ENCODE measurements at regions not wholly inside any gene's neighbourhood (a gene's known extent, or its start where the extent isn't known, plus 50 kb on each side); places are given as distances from the start of the nearest gene placed in this dataset.
"Not testable (repeated sequence)": the region's sequence is repeated elsewhere in the genome, so short reads cannot be mapped to it uniquely, and the experiment has no call there.

- no peaks in the 10 kb centered on the region for H3K4me1 ChIP-seq
- whole genome bisulfite sequencing, 2 donors = 73 to 79% methylated on average over 18 of the region's 18 CpGs
- no peak overlapping the region for H3K27ac ChIP-seq
- TF ChIP-seq, protein P1, sequence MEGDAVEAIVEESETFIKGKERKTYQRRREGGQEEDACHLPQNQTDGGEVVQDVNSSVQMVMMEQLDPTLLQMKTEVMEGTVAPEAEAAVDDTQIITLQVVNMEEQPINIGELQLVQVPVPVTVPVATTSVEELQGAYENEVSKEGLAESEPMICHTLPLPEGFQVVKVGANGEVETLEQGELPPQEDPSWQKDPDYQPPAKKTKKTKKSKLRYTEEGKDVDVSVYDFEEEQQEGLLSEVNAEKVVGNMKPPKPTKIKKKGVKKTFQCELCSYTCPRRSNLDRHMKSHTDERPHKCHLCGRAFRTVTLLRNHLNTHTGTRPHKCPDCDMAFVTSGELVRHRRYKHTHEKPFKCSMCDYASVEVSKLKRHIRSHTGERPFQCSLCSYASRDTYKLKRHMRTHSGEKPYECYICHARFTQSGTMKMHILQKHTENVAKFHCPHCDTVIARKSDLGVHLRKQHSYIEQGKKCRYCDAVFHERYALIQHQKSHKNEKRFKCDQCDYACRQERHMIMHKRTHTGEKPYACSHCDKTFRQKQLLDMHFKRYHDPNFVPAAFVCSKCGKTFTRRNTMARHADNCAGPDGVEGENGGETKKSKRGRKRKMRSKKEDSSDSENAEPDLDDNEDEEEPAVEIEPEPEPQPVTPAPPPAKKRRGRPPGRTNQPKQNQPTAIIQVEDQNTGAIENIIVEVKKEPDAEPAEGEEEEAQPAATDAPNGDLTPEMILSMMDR (IDR thresholded peaks at IDR 0.05) = no peak
- FAIRE-seq = no peak
- H3K36me3 ChIP-seq = no peaks in the 10 kb centered on the region
- no peaks in the 10 kb centered on the region for H3K9me3 ChIP-seq
- intact Hi-C loops (cut with DNase I) = no loop called here
- no peak overlapping the region for H3K4me3 ChIP-seq
- DNase-seq = no peak
- H3K27me3 ChIP-seq = no peaks in the 10 kb centered on the region
- ATAC-seq = no peak
Observed at GRCh38 chr3:194950906-194951628, 265.4 kb downstream of the FAM43A start.

GRCh38 chr3:194951629-194951920, 265.9 kb downstream of the FAM43A start:
- DNase-seq; FAIRE-seq; H3K27me3 ChIP-seq; H3K4me1 ChIP-seq; H3K27ac ChIP-seq; intact Hi-C loops (cut with DNase I); ATAC-seq; H3K36me3 ChIP-seq; H3K9me3 ChIP-seq; H3K4me3 ChIP-seq: not testable (repeated sequence)
- 79 to 82% methylated on average over 9 of the region's 9 CpGs for WGBS, 2 donors

DNA sequence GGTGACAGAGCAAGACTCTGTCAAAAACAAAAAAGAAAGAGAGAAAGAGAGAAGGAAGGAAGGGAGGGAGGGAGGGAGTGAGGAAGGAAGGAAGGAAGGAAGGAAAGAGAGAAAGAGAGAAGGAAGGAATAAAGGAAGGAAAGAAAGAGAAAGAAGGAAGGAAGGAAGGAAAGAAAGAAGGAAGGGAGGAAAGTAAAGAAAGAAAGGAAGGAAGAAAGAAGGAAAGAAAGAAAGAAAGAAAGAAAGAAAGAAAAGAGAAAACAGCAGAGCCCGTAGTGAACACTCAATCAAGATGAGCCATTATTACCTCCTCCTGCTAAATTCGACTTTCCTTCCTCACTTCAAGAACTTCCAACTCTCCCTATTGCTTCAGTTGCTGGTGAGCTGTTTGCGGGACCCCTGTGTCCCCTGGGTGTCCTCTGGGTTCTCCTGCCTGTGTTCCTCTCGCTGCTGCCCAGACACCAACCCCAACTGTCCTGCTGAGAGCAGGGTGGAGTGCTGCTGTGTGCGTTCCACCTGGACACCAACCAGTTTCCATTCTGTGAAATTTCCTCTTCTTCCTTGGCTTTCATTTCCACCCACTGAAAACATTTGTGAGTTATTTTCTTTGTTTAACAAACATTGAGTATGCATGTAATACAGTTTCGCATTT, 266.4 kb downstream of the FAM43A start:
- ATAC-seq = no peak
- H3K27ac ChIP-seq = no peak overlapping the region
- no peaks in the 10 kb centered on the region for H3K36me3 ChIP-seq
- intact Hi-C loops (cut with DNase I) = no loop called here
- no peak for DNase-seq
- H3K4me1 ChIP-seq = no peaks in the 10 kb centered on the region
- TF ChIP-seq, protein P1 (IDR thresholded peaks at IDR 0.05) = no peak
- H3K4me3 ChIP-seq = no peak overlapping the region
- no peaks in the 10 kb centered on the region for H3K9me3 ChIP-seq
- no peak for FAIRE-seq
- no peaks in the 10 kb centered on the region for H3K27me3 ChIP-seq
- 75 to 81% methylated on average over 6 of the region's 6 CpGs for WGBS, 2 donors

- WGBS, 2 donors = 54 to 60% methylated on average over 6 of the region's 6 CpGs
- Histone ChIP-seq H3K4me3 (no peak overlapping the region), H3K4me1 (no peaks in the 10 kb centered on the region), H3K27ac (no peak overlapping the region), H3K36me3 (no peaks in the 10 kb centered on the region), H3K27me3 (no peaks in the 10 kb centered on the region), H3K9me3 (no peaks in the 10 kb centered on the region)
- FAIRE-seq (no peak), DNase-seq (no peak), ATAC-seq (peak in 1 of 4 donors; percentile 15)
- intact Hi-C loops (cut with DNase I) = no loop called here
- TF ChIP-seq, protein P1 (IDR thresholded peaks at IDR 0.05) = no peak
Observed at GRCh38 chr3:194952841-194953241, 267.2 kb downstream of the FAM43A start.

- Histone ChIP-seq H3K27ac (no peak overlapping the region), H3K9me3 (no peaks in the 10 kb centered on the region), H3K36me3 (no peaks in the 10 kb centered on the region), H3K4me1 (no peaks in the 10 kb centered on the region), H3K4me3 (no peak overlapping the region), H3K27me3 (no peaks in the 10 kb centered on the region)
- intact Hi-C loops (cut with DNase I) = no loop called here
- 72 to 77% methylated on average over 5 of the region's 5 CpGs for WGBS, 2 donors
- ATAC-seq = no peak
- FAIRE-seq = no peak
- TF ChIP-seq, protein P1 (IDR thresholded peaks at IDR 0.05) = no peak
- DNase-seq = no peak
Observed at GRCh38 chr3:194953291-194953690, 267.6 kb downstream of the FAM43A start.
